ENCODE measurements at regions not wholly inside any gene's neighbourhood (a gene's known extent, or its start where the extent isn't known, plus 50 kb on each side); places are given as distances from the start of the nearest gene placed in this dataset.

- Histone ChIP-seq H3F3A (ENCODE audit: insufficient read depth, low read length) (no peaks in the 10 kb centered on the region), H3K79me2 (ENCODE audit: low read length) (no peaks in the 10 kb centered on the region), H3K4me2 (ENCODE audit: low read depth, low read length) (no peak overlapping the region), H3K4me3 (ENCODE audit: low read length) (no peak overlapping the region), H4K20me1 (ENCODE audit: insufficient read depth, low read length) (no peaks in the 10 kb centered on the region), H3K4me1 (ENCODE audit: low read length) (no peaks in the 10 kb centered on the region), H3K9me2 (replicated peaks; ENCODE audit: insufficient read depth, low read length) (no peaks in the 10 kb centered on the region), H3K9me3 (replicated peaks; ENCODE audit: insufficient read depth, low read length) (no peaks in the 10 kb centered on the region), H3K27me3 (replicated peaks; ENCODE audit: insufficient read depth, low read length) (no peaks in the 10 kb centered on the region), H3K36me3 (replicated peaks; ENCODE audit: insufficient read depth, low read length) (no peaks in the 10 kb centered on the region), H2AFZ (ENCODE audit: low read length) (no peak overlapping the region), H3K9ac (ENCODE audit: low read length) (no peak overlapping the region), H3K27ac (ENCODE audit: low read length) (no peak overlapping the region)
- no peak for DNase-seq
- no peak for TF ChIP-seq EZH2phosphoT487 (IDR thresholded peaks at IDR 0.05; ENCODE audit: low read length)
- no peak for TF ChIP-seq EZH2 (optimal IDR thresholded peaks at IDR 0.05; ENCODE audit: low read depth, low read length)
- TF ChIP-seq CTCF (IDR thresholded peaks at IDR 0.05; ENCODE audit: low read length) = no peak
Observed at GRCh38 chr6:145538989-145539388, 196.3 kb downstream of the EPM2A start.

GRCh38 chr6:145539831-145540230 lies 195.5 kb downstream of the EPM2A start:
- H3K4me2 ChIP-seq (ENCODE audit: low read depth, low read length) = no peak overlapping the region
- no peak overlapping the region for H2AFZ ChIP-seq (ENCODE audit: low read length)
- no peaks in the 10 kb centered on the region for H3K9me2 ChIP-seq (replicated peaks; ENCODE audit: insufficient read depth, low read length)
- no peak overlapping the region for H3K9ac ChIP-seq (ENCODE audit: low read length)
- H3K27ac ChIP-seq (ENCODE audit: low read length) = no peak overlapping the region
- H3K9me3 ChIP-seq (replicated peaks; ENCODE audit: insufficient read depth, low read length) = no peaks in the 10 kb centered on the region
- TF ChIP-seq EZH2 (optimal IDR thresholded peaks at IDR 0.05; ENCODE audit: low read depth, low read length) (no peak), EZH2phosphoT487 (IDR thresholded peaks at IDR 0.05; ENCODE audit: low read length) (no peak), CTCF (IDR thresholded peaks at IDR 0.05; ENCODE audit: low read length) (no peak)
- no peaks in the 10 kb centered on the region for H3F3A ChIP-seq (ENCODE audit: insufficient read depth, low read length)
- no peaks in the 10 kb centered on the region for H3K36me3 ChIP-seq (replicated peaks; ENCODE audit: insufficient read depth, low read length)
- H3K4me3 ChIP-seq (ENCODE audit: low read length) = no peak overlapping the region
- H3K79me2 ChIP-seq (ENCODE audit: low read length) = no peaks in the 10 kb centered on the region
- H3K27me3 ChIP-seq (replicated peaks; ENCODE audit: insufficient read depth, low read length) = no peaks in the 10 kb centered on the region
- DNase-seq = no peak
- no peaks in the 10 kb centered on the region for H3K4me1 ChIP-seq (ENCODE audit: low read length)
- H4K20me1 ChIP-seq (ENCODE audit: insufficient read depth, low read length) = no peaks in the 10 kb centered on the region

GRCh38 chr6:145540741-145541140 lies 194.6 kb downstream of the EPM2A start:
- no peak overlapping the region for H3K27ac ChIP-seq (ENCODE audit: low read length)
- no peaks in the 10 kb centered on the region for H3K27me3 ChIP-seq (replicated peaks; ENCODE audit: insufficient read depth, low read length)
- no peak overlapping the region for H3K4me3 ChIP-seq (ENCODE audit: low read length)
- H3F3A ChIP-seq (ENCODE audit: insufficient read depth, low read length) = no peaks in the 10 kb centered on the region
- H2AFZ ChIP-seq (ENCODE audit: low read length) = no peak overlapping the region
- TF ChIP-seq EZH2 (optimal IDR thresholded peaks at IDR 0.05; ENCODE audit: low read depth, low read length) (no peak), CTCF (IDR thresholded peaks at IDR 0.05; ENCODE audit: low read length) (no peak), EZH2phosphoT487 (IDR thresholded peaks at IDR 0.05; ENCODE audit: low read length) (no peak)
- DNase-seq = no peak
- no peaks in the 10 kb centered on the region for H3K4me1 ChIP-seq (ENCODE audit: low read length)
- no peaks in the 10 kb centered on the region for H3K36me3 ChIP-seq (replicated peaks; ENCODE audit: insufficient read depth, low read length)
- no peak overlapping the region for H3K4me2 ChIP-seq (ENCODE audit: low read depth, low read length)
- H4K20me1 ChIP-seq (ENCODE audit: insufficient read depth, low read length) = no peaks in the 10 kb centered on the region
- H3K9me2 ChIP-seq (replicated peaks; ENCODE audit: insufficient read depth, low read length) = no peaks in the 10 kb centered on the region
- H3K9ac ChIP-seq (ENCODE audit: low read length) = no peak overlapping the region
- no peaks in the 10 kb centered on the region for H3K9me3 ChIP-seq (replicated peaks; ENCODE audit: insufficient read depth, low read length)
- H3K79me2 ChIP-seq (ENCODE audit: low read length) = no peaks in the 10 kb centered on the region
